ENCODE measurements at regions not wholly inside any gene's neighbourhood (a gene's known extent, or its start where the extent isn't known, plus 50 kb on each side); places are given as distances from the start of the nearest gene placed in this dataset.

DNA sequence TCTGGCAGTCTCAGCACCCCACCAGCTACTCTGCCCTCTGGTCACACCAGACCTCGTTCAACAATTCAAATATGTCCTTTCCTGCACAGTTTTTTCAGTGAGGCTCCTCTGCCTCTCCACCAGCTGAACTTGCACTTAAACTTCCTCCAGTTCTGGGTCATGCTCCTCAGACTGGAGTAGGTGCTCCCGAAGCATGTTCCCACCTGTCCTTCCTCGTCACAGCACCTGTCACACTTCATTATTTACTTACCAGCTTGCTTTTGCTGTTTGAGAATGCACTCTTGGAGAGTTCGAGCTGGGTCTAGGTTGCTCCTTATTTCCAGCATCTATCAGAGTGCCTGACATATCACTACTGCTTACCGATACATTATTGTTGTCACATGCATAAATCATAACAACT lies 144.8 kb upstream of the TTC29 start:
- H3K36me3 ChIP-seq = no peaks in the 10 kb centered on the region
- H3K4me3 ChIP-seq = no peak overlapping the region
- H3K9me3 ChIP-seq = no peaks in the 10 kb centered on the region
- TF ChIP-seq, protein P1, sequence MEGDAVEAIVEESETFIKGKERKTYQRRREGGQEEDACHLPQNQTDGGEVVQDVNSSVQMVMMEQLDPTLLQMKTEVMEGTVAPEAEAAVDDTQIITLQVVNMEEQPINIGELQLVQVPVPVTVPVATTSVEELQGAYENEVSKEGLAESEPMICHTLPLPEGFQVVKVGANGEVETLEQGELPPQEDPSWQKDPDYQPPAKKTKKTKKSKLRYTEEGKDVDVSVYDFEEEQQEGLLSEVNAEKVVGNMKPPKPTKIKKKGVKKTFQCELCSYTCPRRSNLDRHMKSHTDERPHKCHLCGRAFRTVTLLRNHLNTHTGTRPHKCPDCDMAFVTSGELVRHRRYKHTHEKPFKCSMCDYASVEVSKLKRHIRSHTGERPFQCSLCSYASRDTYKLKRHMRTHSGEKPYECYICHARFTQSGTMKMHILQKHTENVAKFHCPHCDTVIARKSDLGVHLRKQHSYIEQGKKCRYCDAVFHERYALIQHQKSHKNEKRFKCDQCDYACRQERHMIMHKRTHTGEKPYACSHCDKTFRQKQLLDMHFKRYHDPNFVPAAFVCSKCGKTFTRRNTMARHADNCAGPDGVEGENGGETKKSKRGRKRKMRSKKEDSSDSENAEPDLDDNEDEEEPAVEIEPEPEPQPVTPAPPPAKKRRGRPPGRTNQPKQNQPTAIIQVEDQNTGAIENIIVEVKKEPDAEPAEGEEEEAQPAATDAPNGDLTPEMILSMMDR (IDR thresholded peaks at IDR 0.05) = no peak
- TF ChIP-seq POLR2AphosphoS5 (IDR thresholded peaks at IDR 0.05) = no peak
- TF ChIP-seq POLR2A (IDR thresholded peaks at IDR 0.05) = no peak
- TF ChIP-seq EP300 (IDR thresholded peaks at IDR 0.05) = no peak
- DNase-seq = no peak
- no peaks in the 10 kb centered on the region for H3K4me1 ChIP-seq
- whole genome bisulfite sequencing, 5 donors = 32 to 59% (median 33%) methylated on average over 5 of the region's 5 CpGs
- no peak overlapping the region for H3K27ac ChIP-seq
- H3K27me3 ChIP-seq = peaks cover 0 to 4% (median 0%) of the 10 kb centered on the region in 3 donors
- intact Hi-C loops (cut with DNase I; ENCODE audit: low total_unique reads) = no loop called here

DNA sequence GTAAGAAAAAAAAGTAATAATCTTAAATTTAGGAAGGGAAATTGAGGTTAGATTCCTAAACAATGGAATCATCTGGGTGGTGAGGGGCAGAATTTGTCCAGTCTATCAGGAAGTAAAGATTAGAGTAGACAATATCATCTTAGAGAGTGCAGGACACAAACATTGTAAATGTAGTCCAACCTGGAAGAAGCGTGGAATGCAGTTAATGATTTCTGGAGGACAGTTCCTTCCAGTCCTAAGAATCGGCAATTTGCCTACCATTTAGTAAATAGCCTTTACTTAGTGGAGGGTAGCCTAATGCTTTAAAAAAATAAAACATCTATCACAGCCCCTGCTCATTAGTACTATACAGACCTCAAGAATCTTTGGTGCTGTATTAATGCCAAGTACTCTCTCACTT lies 147.5 kb upstream of the TTC29 start:
- Histone ChIP-seq H3K9me3 (no peaks in the 10 kb centered on the region), H3K27ac (no peak overlapping the region), H3K4me3 (no peak overlapping the region), H3K36me3 (no peaks in the 10 kb centered on the region), H3K27me3 (peaks cover 0 to 4% (median 0%) of the 10 kb centered on the region in 3 donors), H3K4me1 (peaks cover 0 to 6% (median 0%) of the 10 kb centered on the region in 4 donors)
- TF ChIP-seq, protein P1 (IDR thresholded peaks at IDR 0.05) = no peak
- TF ChIP-seq POLR2A (IDR thresholded peaks at IDR 0.05) (no peak), EP300 (IDR thresholded peaks at IDR 0.05) (no peak), POLR2AphosphoS5 (IDR thresholded peaks at IDR 0.05) (no peak)
- DNase-seq = no peak
- WGBS, 5 donors = 23 to 43% (median 33%) methylated on average over 2 of the region's 2 CpGs
- intact Hi-C loops (cut with DNase I; ENCODE audit: low total_unique reads) = no loop called here

DNA sequence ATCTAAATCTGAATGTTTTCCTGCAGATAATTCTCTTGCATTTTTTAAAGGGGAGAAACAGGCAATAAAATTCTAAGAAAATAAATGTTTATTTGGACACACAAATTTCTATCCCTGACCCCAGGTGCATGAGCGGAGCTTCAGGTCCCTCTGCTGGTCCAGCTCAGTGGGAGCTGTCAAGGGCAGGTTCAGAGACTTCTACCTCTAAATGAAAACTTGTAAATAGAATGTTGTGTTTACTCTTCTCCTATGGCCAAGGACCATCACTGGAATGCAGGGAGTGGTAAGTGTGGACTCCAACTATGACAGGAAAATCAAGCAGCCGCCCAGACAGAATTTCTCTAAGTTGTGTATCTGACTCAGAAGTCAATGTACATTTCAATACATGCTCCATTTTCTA lies 148.6 kb upstream of the TTC29 start:
- Histone ChIP-seq H3K4me1 (peaks cover 0 to 6% (median 0%) of the 10 kb centered on the region in 4 donors), H3K4me3 (no peak overlapping the region), H3K27ac (no peak overlapping the region), H3K9me3 (no peaks in the 10 kb centered on the region), H3K36me3 (no peaks in the 10 kb centered on the region), H3K27me3 (peaks cover 0 to 4% (median 4%) of the 10 kb centered on the region in 3 donors)
- TF ChIP-seq POLR2A (IDR thresholded peaks at IDR 0.05) (no peak), POLR2AphosphoS5 (IDR thresholded peaks at IDR 0.05) (no peak), EP300 (IDR thresholded peaks at IDR 0.05) (no peak)
- TF ChIP-seq, protein P1 (IDR thresholded peaks at IDR 0.05) = no peak
- intact Hi-C loops (cut with DNase I; ENCODE audit: low total_unique reads) = no loop called here
- no peak for DNase-seq
- 66 to 83% (median 76%) methylated on average over 2 of the region's 2 CpGs for WGBS, 5 donors

DNA sequence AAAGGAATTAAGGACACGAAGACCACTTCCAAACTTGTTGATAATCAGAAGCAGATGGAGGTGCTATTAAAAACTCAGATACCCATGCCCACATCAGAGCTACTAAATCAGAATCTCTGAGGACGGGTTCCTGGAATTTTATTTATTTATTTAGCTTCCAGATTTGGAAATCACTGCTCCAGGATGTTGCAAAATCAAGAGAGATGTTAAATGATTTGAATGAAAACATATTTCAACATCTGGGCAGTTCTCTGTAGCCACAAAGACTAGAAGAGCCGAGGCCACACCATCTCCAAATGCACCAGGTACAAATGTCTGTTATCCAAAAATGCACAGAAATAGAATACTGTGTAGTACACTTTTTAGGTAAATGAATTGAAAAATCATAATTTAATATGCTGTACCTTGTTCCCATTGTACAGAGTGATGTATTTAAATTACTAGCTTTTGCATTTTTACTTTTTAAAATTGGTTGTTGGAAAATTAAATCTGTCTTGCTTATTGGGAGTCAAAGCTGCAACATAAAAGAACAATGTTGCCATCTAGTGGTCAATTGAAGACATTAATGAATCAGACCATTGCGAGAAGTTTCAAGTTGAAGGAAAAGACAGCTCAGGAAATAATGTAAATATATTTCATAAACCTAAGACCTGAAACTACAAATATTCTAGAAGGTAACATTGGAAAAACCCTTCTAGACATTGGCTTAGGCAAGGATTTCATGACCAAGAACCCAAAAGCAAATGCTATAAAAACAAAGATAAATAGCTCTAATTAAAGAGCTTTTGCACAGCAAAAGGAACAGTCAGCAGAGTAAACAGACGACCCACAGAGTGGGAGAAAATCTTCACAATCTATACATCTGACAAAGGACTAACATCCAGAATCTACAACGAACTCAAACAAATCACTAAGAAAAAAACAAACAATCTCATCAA lies 151.3 kb upstream of the TTC29 start:
- DNase-seq = peak in 1 of 2 donors; percentile 72
- Histone ChIP-seq H3K4me3 (no peak overlapping the region), H3K36me3 (no peaks in the 10 kb centered on the region), H3K9me3 (no peaks in the 10 kb centered on the region), H3K4me1 (peaks cover 0 to 6% (median 0%) of the 10 kb centered on the region in 4 donors), H3K27me3 (peaks cover 0 to 4% (median 4%) of the 10 kb centered on the region in 3 donors), H3K27ac (no peak overlapping the region)
- intact Hi-C loops (cut with DNase I; ENCODE audit: low total_unique reads) = loop anchor here (5.0 kb wide), 1 partner anchor 80 kb away; no protein-coding TSS in a partner anchor
- TF ChIP-seq, protein P1 (IDR thresholded peaks at IDR 0.05) = peak in 5 of 7 experiments; percentile 30 to 66 (median 57)
- TF ChIP-seq POLR2AphosphoS5 (IDR thresholded peaks at IDR 0.05) = no peak
- WGBS, 5 donors = 20 to 28% (median 21%) methylated on average over 6 of the region's 6 CpGs
